ENCODE measurements at regions not wholly inside any gene's neighbourhood (a gene's known extent, or its start where the extent isn't known, plus 50 kb on each side); places are given as distances from the start of the nearest gene placed in this dataset.

DNA sequence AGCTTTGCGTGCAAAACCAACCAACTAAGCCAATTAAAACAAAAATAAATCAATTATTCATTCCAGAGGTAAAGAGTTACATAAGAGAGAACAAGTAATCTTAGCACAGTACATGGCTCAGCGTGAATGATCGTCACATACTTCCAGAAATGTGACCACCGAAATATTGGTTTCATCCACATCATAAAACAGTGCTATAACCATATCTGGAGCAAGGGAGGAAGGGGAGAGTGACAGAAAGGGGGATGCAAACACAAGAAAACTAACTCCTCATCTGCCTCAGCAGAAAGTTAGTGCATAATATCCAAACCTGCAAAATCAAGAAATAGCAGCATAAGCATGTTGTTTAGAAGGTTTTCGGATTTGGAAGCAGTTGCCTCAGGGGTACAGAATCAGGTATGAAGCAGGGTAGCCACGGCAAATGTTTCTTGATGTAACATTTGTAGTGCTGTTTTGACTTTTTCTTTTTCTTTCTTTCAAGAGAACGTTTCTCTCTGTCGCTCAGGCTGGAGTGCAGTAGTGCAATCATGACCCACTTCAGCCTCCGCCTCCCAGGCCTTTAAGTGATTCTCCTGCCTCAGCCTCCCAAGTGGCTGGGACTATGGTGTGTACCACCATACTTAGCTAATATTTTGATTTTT is 93.9 kb upstream of the EGLN3 start:
- CTCF ChIA-PET = interaction anchor here (1.1 kb wide), 1 partner anchor 196 kb away, joined by 3 read pairs; no protein-coding TSS in a partner anchor
- POLR2A ChIA-PET = no interaction called here
- H3K4me2 ChIP-seq (ENCODE audit: low read length) = no peak overlapping the region

DNA sequence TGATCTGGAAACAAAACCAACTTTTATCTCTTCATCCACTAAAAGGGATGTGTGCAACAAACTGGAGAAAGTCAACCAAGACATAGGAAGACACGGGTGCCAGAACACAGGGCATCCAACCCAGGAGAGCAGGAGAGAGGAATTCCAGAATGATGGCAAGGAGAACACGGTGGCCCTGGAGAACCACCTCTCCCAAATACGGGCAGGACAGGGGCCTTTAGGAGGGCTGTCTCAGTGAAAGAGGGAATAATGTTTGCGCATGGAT is 93.4 kb upstream of the EGLN3 start:
- ChIA-PET POLR2A (interaction anchor here (1.2 kb wide), 1 partner anchor 16 kb away, joined by 5 read pairs; no protein-coding TSS in a partner anchor), RAD21 (ENCODE audit: low non-redundant PET in 1 of 2, low total read pairs in 2 of 2, uncharacterized antibody in 2 of 2, unreplicated experiment in 2 of 2) (no interaction called here), CTCF (interaction anchor here (1.1 kb wide), 1 partner anchor 196 kb away, joined by 3 read pairs; no protein-coding TSS in a partner anchor)
- no peaks in the 10 kb centered on the region for H3K9me2 ChIP-seq (ENCODE audit: insufficient read depth)
- H3K4me2 ChIP-seq (ENCODE audit: low read length) = peak overlapping the region; percentile 71
- H2AFZ ChIP-seq (ENCODE audit: low read depth, low read length, poor library complexity, severe bottlenecking) = no peak overlapping the region
- no peak for ATAC-seq
- peaks cover 18 to 29% of the 10 kb centered on the region in 2 experiments for H3K4me1 ChIP-seq (ENCODE audit: control insufficient read depth in 1 of 2, insufficient read depth in 2 of 2, low read length in 2 of 2)
- no peak for DNase-seq (ENCODE audit: low read depth, low spot score)
- H3K79me2 ChIP-seq (ENCODE audit: insufficient read depth, low read length) = no peaks in the 10 kb centered on the region
- H3K27me3 ChIP-seq (ENCODE audit: insufficient read depth, low read length) = no peaks in the 10 kb centered on the region
- BruUV-seq (replicated peaks) = no TSS peak
- H3K9ac ChIP-seq (ENCODE audit: low read length) = no peak overlapping the region
- peak overlapping the region; percentile 40; the same call in 1 of the 2 replicates for H3K27ac ChIP-seq (ENCODE audit: low read depth, low read length)
- TF ChIP-seq, protein P1, sequence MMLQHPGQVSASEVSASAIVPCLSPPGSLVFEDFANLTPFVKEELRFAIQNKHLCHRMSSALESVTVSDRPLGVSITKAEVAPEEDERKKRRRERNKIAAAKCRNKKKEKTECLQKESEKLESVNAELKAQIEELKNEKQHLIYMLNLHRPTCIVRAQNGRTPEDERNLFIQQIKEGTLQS (IDR thresholded peaks at IDR 0.05) = no peak
- no peak for TF ChIP-seq ZNF274 (IDR thresholded peaks at IDR 0.05; ENCODE audit: low read depth, low read length)
- TF ChIP-seq SRF (IDR thresholded peaks at IDR 0.05; ENCODE audit: low read depth) = 0 out of 2 replicates have a peak, but pooled peaks have one; percentile 10
- TF ChIP-seq CEBPB (IDR thresholded peaks at IDR 0.05; ENCODE audit: low read depth) = no peak
- TF ChIP-seq, protein P2, sequence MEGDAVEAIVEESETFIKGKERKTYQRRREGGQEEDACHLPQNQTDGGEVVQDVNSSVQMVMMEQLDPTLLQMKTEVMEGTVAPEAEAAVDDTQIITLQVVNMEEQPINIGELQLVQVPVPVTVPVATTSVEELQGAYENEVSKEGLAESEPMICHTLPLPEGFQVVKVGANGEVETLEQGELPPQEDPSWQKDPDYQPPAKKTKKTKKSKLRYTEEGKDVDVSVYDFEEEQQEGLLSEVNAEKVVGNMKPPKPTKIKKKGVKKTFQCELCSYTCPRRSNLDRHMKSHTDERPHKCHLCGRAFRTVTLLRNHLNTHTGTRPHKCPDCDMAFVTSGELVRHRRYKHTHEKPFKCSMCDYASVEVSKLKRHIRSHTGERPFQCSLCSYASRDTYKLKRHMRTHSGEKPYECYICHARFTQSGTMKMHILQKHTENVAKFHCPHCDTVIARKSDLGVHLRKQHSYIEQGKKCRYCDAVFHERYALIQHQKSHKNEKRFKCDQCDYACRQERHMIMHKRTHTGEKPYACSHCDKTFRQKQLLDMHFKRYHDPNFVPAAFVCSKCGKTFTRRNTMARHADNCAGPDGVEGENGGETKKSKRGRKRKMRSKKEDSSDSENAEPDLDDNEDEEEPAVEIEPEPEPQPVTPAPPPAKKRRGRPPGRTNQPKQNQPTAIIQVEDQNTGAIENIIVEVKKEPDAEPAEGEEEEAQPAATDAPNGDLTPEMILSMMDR (IDR thresholded peaks at IDR 0.05 in 2 of 3, conservative IDR thresholded peaks at IDR 0.05 in 1 of 3; ENCODE audit: borderline replicate concordance in 1 of 3, insufficient read depth in 1 of 3, low read depth in 2 of 3, low read length in 2 of 3) = no peak
- no peak for TF ChIP-seq FOSL1 (IDR thresholded peaks at IDR 0.05; ENCODE audit: low read depth)
- TF ChIP-seq ELF1 (IDR thresholded peaks at IDR 0.05; ENCODE audit: borderline replicate concordance, low read depth) = no peak
- TF ChIP-seq, protein P3, sequence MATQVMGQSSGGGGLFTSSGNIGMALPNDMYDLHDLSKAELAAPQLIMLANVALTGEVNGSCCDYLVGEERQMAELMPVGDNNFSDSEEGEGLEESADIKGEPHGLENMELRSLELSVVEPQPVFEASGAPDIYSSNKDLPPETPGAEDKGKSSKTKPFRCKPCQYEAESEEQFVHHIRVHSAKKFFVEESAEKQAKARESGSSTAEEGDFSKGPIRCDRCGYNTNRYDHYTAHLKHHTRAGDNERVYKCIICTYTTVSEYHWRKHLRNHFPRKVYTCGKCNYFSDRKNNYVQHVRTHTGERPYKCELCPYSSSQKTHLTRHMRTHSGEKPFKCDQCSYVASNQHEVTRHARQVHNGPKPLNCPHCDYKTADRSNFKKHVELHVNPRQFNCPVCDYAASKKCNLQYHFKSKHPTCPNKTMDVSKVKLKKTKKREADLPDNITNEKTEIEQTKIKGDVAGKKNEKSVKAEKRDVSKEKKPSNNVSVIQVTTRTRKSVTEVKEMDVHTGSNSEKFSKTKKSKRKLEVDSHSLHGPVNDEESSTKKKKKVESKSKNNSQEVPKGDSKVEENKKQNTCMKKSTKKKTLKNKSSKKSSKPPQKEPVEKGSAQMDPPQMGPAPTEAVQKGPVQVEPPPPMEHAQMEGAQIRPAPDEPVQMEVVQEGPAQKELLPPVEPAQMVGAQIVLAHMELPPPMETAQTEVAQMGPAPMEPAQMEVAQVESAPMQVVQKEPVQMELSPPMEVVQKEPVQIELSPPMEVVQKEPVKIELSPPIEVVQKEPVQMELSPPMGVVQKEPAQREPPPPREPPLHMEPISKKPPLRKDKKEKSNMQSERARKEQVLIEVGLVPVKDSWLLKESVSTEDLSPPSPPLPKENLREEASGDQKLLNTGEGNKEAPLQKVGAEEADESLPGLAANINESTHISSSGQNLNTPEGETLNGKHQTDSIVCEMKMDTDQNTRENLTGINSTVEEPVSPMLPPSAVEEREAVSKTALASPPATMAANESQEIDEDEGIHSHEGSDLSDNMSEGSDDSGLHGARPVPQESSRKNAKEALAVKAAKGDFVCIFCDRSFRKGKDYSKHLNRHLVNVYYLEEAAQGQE (IDR thresholded peaks at IDR 0.05; ENCODE audit: low read depth) = no peak
- TF ChIP-seq EZH2 (IDR thresholded peaks at IDR 0.05) = no peak
- no peak overlapping the region for H3K4me3 ChIP-seq (replicated peaks in 1 of 2; ENCODE audit: low read depth in 1 of 2, low read length in 2 of 2)
- no peaks in the 10 kb centered on the region for H3K9me3 ChIP-seq (ENCODE audit: control insufficient read depth in 1 of 2, insufficient read depth in 1 of 2, low read depth in 1 of 2, low read length in 2 of 2)
- intact Hi-C loops (cut with micrococcal nuclease) = no loop called here
- no peaks in the 10 kb centered on the region for H4K20me1 ChIP-seq (ENCODE audit: insufficient read depth)
- H3K36me3 ChIP-seq (ENCODE audit: control insufficient read depth in 1 of 2, insufficient read depth in 2 of 2, low read length in 2 of 2) = no peaks in the 10 kb centered on the region

More for the DNA sequence above, 93.9 kb upstream of the EGLN3 start:
- no peak overlapping the region for H3K27ac ChIP-seq (ENCODE audit: low read depth, low read length)
- intact Hi-C loops (cut with micrococcal nuclease) = no loop called here
- no peak overlapping the region for H3K9ac ChIP-seq (ENCODE audit: low read length)
- BruUV-seq (replicated peaks) = no TSS peak
- H4K20me1 ChIP-seq (ENCODE audit: insufficient read depth) = no peaks in the 10 kb centered on the region
- RAD21 ChIA-PET (ENCODE audit: low non-redundant PET in 1 of 2, low total read pairs in 2 of 2, uncharacterized antibody in 2 of 2, unreplicated experiment in 2 of 2) = no interaction called here
- DNase-seq (ENCODE audit: low read depth, low spot score) (no peak), ATAC-seq (no peak)
- no peak overlapping the region for H3K4me3 ChIP-seq (replicated peaks in 1 of 2; ENCODE audit: low read depth in 1 of 2, low read length in 2 of 2)
- no peaks in the 10 kb centered on the region for H3K27me3 ChIP-seq (ENCODE audit: insufficient read depth, low read length)
- H2AFZ ChIP-seq (ENCODE audit: low read depth, low read length, poor library complexity, severe bottlenecking) = no peak overlapping the region
- no peaks in the 10 kb centered on the region for H3K79me2 ChIP-seq (ENCODE audit: insufficient read depth, low read length)
- peaks cover 18 to 26% of the 10 kb centered on the region in 2 experiments for H3K4me1 ChIP-seq (ENCODE audit: control insufficient read depth in 1 of 2, insufficient read depth in 2 of 2, low read length in 2 of 2)
- TF ChIP-seq SRF (IDR thresholded peaks at IDR 0.05; ENCODE audit: low read depth) (no peak), ELF1 (IDR thresholded peaks at IDR 0.05; ENCODE audit: borderline replicate concordance, low read depth) (no peak), CBX3 (IDR thresholded peaks at IDR 0.05; ENCODE audit: low read depth) (no peak), POLR2AphosphoS5 (IDR thresholded peaks at IDR 0.05; ENCODE audit: low read depth, low read length) (no peak), EZH2phosphoT487 (IDR thresholded peaks at IDR 0.05; ENCODE audit: borderline replicate concordance) (no peak), YY1 (IDR thresholded peaks at IDR 0.05; ENCODE audit: extremely low read depth, insufficient replicate concordance, low read depth, low read length) (no peak), TCF7L2 (IDR thresholded peaks at IDR 0.05; ENCODE audit: borderline replicate concordance, extremely low read depth, insufficient read depth, insufficient read length) (no peak), JUND (IDR thresholded peaks at IDR 0.05) (no peak), POLR2A (IDR thresholded peaks at IDR 0.05; ENCODE audit: borderline replicate concordance, extremely low read depth, insufficient read depth, insufficient read length) (no peak), EZH2 (IDR thresholded peaks at IDR 0.05) (no peak), FOSL1 (IDR thresholded peaks at IDR 0.05; ENCODE audit: low read depth) (no peak)
- H3K9me2 ChIP-seq (ENCODE audit: insufficient read depth) = no peaks in the 10 kb centered on the region
- H3K9me3 ChIP-seq (ENCODE audit: control insufficient read depth in 1 of 2, insufficient read depth in 1 of 2, low read depth in 1 of 2, low read length in 2 of 2) = no peaks in the 10 kb centered on the region
- no peaks in the 10 kb centered on the region for H3K36me3 ChIP-seq (ENCODE audit: control insufficient read depth in 1 of 2, insufficient read depth in 2 of 2, low read length in 2 of 2)

Data from HCT116 (cell line).